ENCODE measurements at regions not wholly inside any gene's neighbourhood (a gene's known extent, or its start where the extent isn't known, plus 50 kb on each side); places are given as distances from the start of the nearest gene placed in this dataset.

- no peak for FAIRE-seq
- no peak for TF ChIP-seq SPI1 (IDR thresholded peaks at IDR 0.05; ENCODE audit: low read depth, low read length)
- no peak for TF ChIP-seq TAF1 (IDR thresholded peaks at IDR 0.05; ENCODE audit: low read depth, low read length)
- TF ChIP-seq POLR2A (IDR thresholded peaks at IDR 0.05; ENCODE audit: low read depth, low read length), result no peak
- TF ChIP-seq POU2F2 (IDR thresholded peaks at IDR 0.05; ENCODE audit: low read depth, low read length), result no peak
- TF ChIP-seq PAX5 (IDR thresholded peaks at IDR 0.05; ENCODE audit: insufficient read depth, low read length, severe bottlenecking), result no peak
- TF ChIP-seq POLR2AphosphoS5 (IDR thresholded peaks at IDR 0.05; ENCODE audit: low read depth, low read length), result no peak
These were observed 85.0 kb downstream of the NUF2 start for GRCh38 chr1:163406772-163407171.

DNA sequence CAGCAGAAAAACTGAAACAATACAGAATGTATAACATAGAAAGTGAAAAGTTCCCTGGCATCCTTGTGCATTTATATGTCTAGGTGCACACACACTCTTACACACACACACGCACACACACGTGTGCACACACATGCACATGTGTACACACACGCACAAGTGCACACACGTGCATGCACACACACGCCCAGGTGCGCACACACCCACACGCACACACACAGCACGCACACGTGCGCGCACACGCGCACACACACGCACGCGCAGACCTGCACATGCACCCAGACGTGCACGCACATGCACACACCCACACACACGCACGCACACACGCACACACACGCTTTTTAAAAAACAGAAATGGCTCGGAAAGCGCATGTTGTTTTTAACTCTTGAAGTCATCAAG lies 86.5 kb downstream of the NUF2 start:
- no peak for FAIRE-seq
- TF ChIP-seq POLR2A (IDR thresholded peaks at IDR 0.05; ENCODE audit: low read depth, low read length) (no peak), POU2F2 (IDR thresholded peaks at IDR 0.05; ENCODE audit: low read depth, low read length) (0 out of 2 replicates have a peak, but pooled peaks have one; percentile 12)
- no peak for DNase-seq (ENCODE audit: insufficient read length, low spot score)

More at GRCh38 chr1:163406772-163407171, 85.0 kb downstream of the NUF2 start:
- DNase-seq (ENCODE audit: insufficient read length, low spot score), result no peak

GRCh38 chr1:163410073-163410999 lies 88.6 kb downstream of the NUF2 start:
- TF ChIP-seq POLR2A (IDR thresholded peaks at IDR 0.05; ENCODE audit: low read depth, low read length) (no peak), TAF1 (IDR thresholded peaks at IDR 0.05; ENCODE audit: low read depth, low read length) (no peak), SPI1 (IDR thresholded peaks at IDR 0.05; ENCODE audit: low read depth, low read length) (no peak), PAX5 (IDR thresholded peaks at IDR 0.05; ENCODE audit: insufficient read depth, low read length, severe bottlenecking) (no peak), POLR2AphosphoS5 (IDR thresholded peaks at IDR 0.05; ENCODE audit: low read depth, low read length) (no peak), POU2F2 (IDR thresholded peaks at IDR 0.05; ENCODE audit: low read depth, low read length) (no peak)
- FAIRE-seq, result peak; percentile 79
- no peak for DNase-seq (ENCODE audit: insufficient read length, low spot score)

DNA sequence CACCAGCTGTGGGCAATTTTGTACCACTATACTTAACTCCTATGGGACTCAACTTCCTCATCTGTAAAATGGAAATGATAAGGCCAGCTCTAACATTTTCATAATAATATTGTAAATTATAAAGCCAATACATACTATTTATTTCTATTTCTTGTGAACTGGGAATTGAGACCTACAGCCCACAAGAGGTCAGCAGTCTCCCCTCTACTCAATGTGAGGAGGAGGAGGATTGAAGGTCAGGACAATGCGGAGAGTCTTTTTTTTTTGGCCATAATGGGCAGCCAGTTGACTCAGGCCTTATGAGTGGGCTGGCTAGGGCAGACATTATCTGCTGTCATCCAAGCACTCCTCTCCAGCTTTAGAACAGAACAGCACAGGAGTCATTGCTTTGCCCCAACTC lies 90.5 kb downstream of the NUF2 start:
- no peak for FAIRE-seq
- no peak for DNase-seq (ENCODE audit: insufficient read length, low spot score)
- TF ChIP-seq POLR2A (IDR thresholded peaks at IDR 0.05; ENCODE audit: low read depth, low read length) (no peak), POLR2AphosphoS5 (IDR thresholded peaks at IDR 0.05; ENCODE audit: low read depth, low read length) (no peak), PAX5 (IDR thresholded peaks at IDR 0.05; ENCODE audit: insufficient read depth, low read length, severe bottlenecking) (no peak)

GRCh38 chr1:163414778-163415177 lies 93.0 kb downstream of the NUF2 start:
- DNase-seq (ENCODE audit: insufficient read length, low spot score) (no peak), FAIRE-seq (peak; percentile 63)
- TF ChIP-seq TAF1 (IDR thresholded peaks at IDR 0.05; ENCODE audit: low read depth, low read length) (no peak), POLR2A (IDR thresholded peaks at IDR 0.05; ENCODE audit: low read depth, low read length) (no peak), POLR2AphosphoS5 (IDR thresholded peaks at IDR 0.05; ENCODE audit: low read depth, low read length) (no peak), PAX5 (IDR thresholded peaks at IDR 0.05; ENCODE audit: insufficient read depth, low read length, severe bottlenecking) (no peak), POU2F2 (IDR thresholded peaks at IDR 0.05; ENCODE audit: low read depth, low read length) (no peak), SPI1 (IDR thresholded peaks at IDR 0.05; ENCODE audit: low read depth, low read length) (no peak)

DNA sequence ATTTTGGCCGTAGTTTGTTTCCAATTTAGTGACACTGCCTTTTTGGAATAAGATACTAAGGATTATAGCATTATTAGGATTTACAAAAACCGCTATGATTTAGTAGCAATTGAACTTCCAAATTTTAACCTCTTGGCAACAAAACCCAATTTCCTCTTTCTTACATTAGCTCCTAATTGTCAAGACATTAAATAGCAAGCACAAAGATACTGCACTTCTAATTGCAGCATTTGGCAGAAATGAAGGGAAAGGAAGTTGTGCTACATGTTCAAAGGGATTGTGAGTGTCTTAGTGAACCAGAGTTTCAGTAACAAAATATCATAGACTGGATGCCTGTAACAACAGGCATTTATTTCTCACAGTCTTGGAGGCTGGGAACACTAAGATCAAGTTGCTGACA lies 99.9 kb downstream of the NUF2 start:
- FAIRE-seq (no peak), DNase-seq (ENCODE audit: insufficient read length, low spot score) (no peak)
- TF ChIP-seq SPI1 (IDR thresholded peaks at IDR 0.05; ENCODE audit: low read depth, low read length) (no peak), TAF1 (IDR thresholded peaks at IDR 0.05; ENCODE audit: low read depth, low read length) (no peak), POU2F2 (IDR thresholded peaks at IDR 0.05; ENCODE audit: low read depth, low read length) (no peak), PAX5 (IDR thresholded peaks at IDR 0.05; ENCODE audit: insufficient read depth, low read length, severe bottlenecking) (no peak), POLR2AphosphoS5 (IDR thresholded peaks at IDR 0.05; ENCODE audit: low read depth, low read length) (no peak), POLR2A (IDR thresholded peaks at IDR 0.05; ENCODE audit: low read depth, low read length) (no peak)

GRCh38 chr1:163422738-163423404 lies 101.1 kb downstream of the NUF2 start:
- no peak for FAIRE-seq
- no peak for DNase-seq (ENCODE audit: insufficient read length, low spot score)
- TF ChIP-seq TAF1 (IDR thresholded peaks at IDR 0.05; ENCODE audit: low read depth, low read length) (no peak), POU2F2 (IDR thresholded peaks at IDR 0.05; ENCODE audit: low read depth, low read length) (no peak), POLR2A (IDR thresholded peaks at IDR 0.05; ENCODE audit: low read depth, low read length) (no peak), SPI1 (IDR thresholded peaks at IDR 0.05; ENCODE audit: low read depth, low read length) (no peak), PAX5 (IDR thresholded peaks at IDR 0.05; ENCODE audit: insufficient read depth, low read length, severe bottlenecking) (no peak), POLR2AphosphoS5 (IDR thresholded peaks at IDR 0.05; ENCODE audit: low read depth, low read length) (no peak)

GRCh38 chr1:163426505-163427251 lies 104.9 kb downstream of the NUF2 start:
- no peak for DNase-seq (ENCODE audit: insufficient read length, low spot score)
- TF ChIP-seq POLR2AphosphoS5 (IDR thresholded peaks at IDR 0.05; ENCODE audit: low read depth, low read length) (no peak), POU2F2 (IDR thresholded peaks at IDR 0.05; ENCODE audit: low read depth, low read length) (no peak), POLR2A (IDR thresholded peaks at IDR 0.05; ENCODE audit: low read depth, low read length) (no peak), SPI1 (IDR thresholded peaks at IDR 0.05; ENCODE audit: low read depth, low read length) (no peak), PAX5 (IDR thresholded peaks at IDR 0.05; ENCODE audit: insufficient read depth, low read length, severe bottlenecking) (no peak)
- FAIRE-seq, result no peak

GRCh38 chr1:163427279-163427678 lies 105.5 kb downstream of the NUF2 start:
- DNase-seq (ENCODE audit: insufficient read length, low spot score) (no peak), FAIRE-seq (no peak)
- TF ChIP-seq TAF1 (IDR thresholded peaks at IDR 0.05; ENCODE audit: low read depth, low read length) (no peak), POU2F2 (IDR thresholded peaks at IDR 0.05; ENCODE audit: low read depth, low read length) (no peak)
